HepG2 (cell line): ENCODE measurements at regions not wholly inside any gene's neighbourhood (a gene's known extent, or its start where the extent isn't known, plus 50 kb on each side); places are given as distances from the start of the nearest gene placed in this dataset.
A peak's percentile ranks its signal among the peaks of the same experiment; 100 is the strongest.

Experiments
- ASH2L ChIP-seq: fragments of 300-600, 200-600 bp; sonication (generic); IDR thresholded peaks from 2 replicates; pipeline ENCODE4 v1.7.0; 2017; ENCODE audit warnings: low read depth, mild to moderate bottlenecking, moderate library complexity, mixed read lengths, low read length; ENCODE audit not compliant: insufficient read length
- CBX5 ChIP-seq: sonication (generic); formaldehyde crosslinking; IDR thresholded peaks from 2 replicates; pipeline ENCODE4 v1.4.0; 2020; ENCODE audit warnings: missing genetic modification reagents, borderline replicate concordance
- CEBPG ChIP-seq: IDR thresholded peaks from 2 replicates; pipeline ENCODE4 v1.6.1; 2016
- JUND ChIP-seq: sonication (generic); formaldehyde crosslinking; IDR thresholded peaks from 2 replicates; pipeline ENCODE4 v1.8.0; 2022; ENCODE audit warnings: mild to moderate bottlenecking, missing genetic modification reagents
- KDM4B ChIP-seq: sonication (generic); formaldehyde crosslinking; IDR thresholded peaks from 2 replicates; pipeline ENCODE4 v1.4.0; 2020; ENCODE audit warnings: missing genetic modification reagents
- KLF9 ChIP-seq: IDR thresholded peaks from 2 replicates; pipeline ENCODE4 v1.6.1; 2016; ENCODE audit warnings: low read depth
- LCORL ChIP-seq, 2 experiments: fragments of 450-650 bp in 1 of 2; sonication (generic) in 1 of 2; formaldehyde crosslinking in 1 of 2; IDR thresholded peaks; 2 replicates each; pipeline versions ENCODE4 v1.5.0 to v1.6.1; 2017 to 2020; ENCODE audit warnings: antibody characterized with exemption in 1 of 2, missing genetic modification reagents in 1 of 2
- U2AF2 ChIP-seq: fragments of 200-400 bp; formaldehyde crosslinking; IDR thresholded peaks from 2 replicates; pipeline ENCODE4 v1.6.1; 2017; ENCODE audit warnings: low read depth, mild to moderate bottlenecking, low read length
- YEATS2 ChIP-seq: sonication (generic); formaldehyde crosslinking; IDR thresholded peaks from 2 replicates; pipeline ENCODE4 v1.4.0; 2020; ENCODE audit warnings: missing genetic modification reagents, borderline replicate concordance
- ZNF256 ChIP-seq: sonication (generic); formaldehyde crosslinking; conservative IDR thresholded peaks from 2 replicates; pipeline ENCODE4 v1.4.0; 2020; ENCODE audit warnings: missing genetic modification reagents
- ZNF430 ChIP-seq: sonication (generic); formaldehyde crosslinking; IDR thresholded peaks from 2 replicates; pipeline ENCODE4 v1.9.0; 2021; ENCODE audit warnings: mild to moderate bottlenecking, missing genetic modification reagents
- ZNF777 ChIP-seq: sonication (generic); formaldehyde crosslinking; IDR thresholded peaks from 2 replicates; pipeline ENCODE4 v1.4.0; 2020; ENCODE audit warnings: missing genetic modification reagents
- ZSCAN22 ChIP-seq: sonication (generic); formaldehyde crosslinking; IDR thresholded peaks from 2 replicates; pipeline ENCODE4 v1.4.0; 2020; ENCODE audit warnings: mild to moderate bottlenecking, missing genetic modification reagents
- TF ChIP-seq, protein P1 (sequence below): sonication (generic); formaldehyde crosslinking; IDR thresholded peaks from 2 replicates; pipeline ENCODE4 v1.5.0; 2020; ENCODE audit warnings: missing genetic modification reagents
- TF ChIP-seq, protein P2 (sequence below): sonication (generic); formaldehyde crosslinking; IDR thresholded peaks from 2 replicates; pipeline ENCODE4 v1.5.1; 2020; ENCODE audit warnings: mild to moderate bottlenecking, missing genetic modification reagents, moderate library complexity
- TF ChIP-seq, protein P3 (sequence below): sonication (generic); formaldehyde crosslinking; IDR thresholded peaks from 2 replicates; pipeline ENCODE4 v1.4.0; 2020; ENCODE audit warnings: missing genetic modification reagents, borderline replicate concordance
- TF ChIP-seq, protein P4 (sequence below): sonication (generic); formaldehyde crosslinking; IDR thresholded peaks from 2 replicates; pipeline ENCODE4 v1.8.0; 2022; ENCODE audit warnings: missing genetic modification reagents, mild to moderate bottlenecking, borderline replicate concordance
- TF ChIP-seq, protein P5 (sequence below): sonication (generic); formaldehyde crosslinking; IDR thresholded peaks from 2 replicates; pipeline ENCODE4 v1.4.0; 2020; ENCODE audit warnings: missing genetic modification reagents, borderline replicate concordance
- TF ChIP-seq, protein P6 (sequence below): sonication (generic); formaldehyde crosslinking; IDR thresholded peaks from 2 replicates; pipeline ENCODE4 v1.4.0; 2020; ENCODE audit warnings: mild to moderate bottlenecking, missing genetic modification reagents

DNA sequence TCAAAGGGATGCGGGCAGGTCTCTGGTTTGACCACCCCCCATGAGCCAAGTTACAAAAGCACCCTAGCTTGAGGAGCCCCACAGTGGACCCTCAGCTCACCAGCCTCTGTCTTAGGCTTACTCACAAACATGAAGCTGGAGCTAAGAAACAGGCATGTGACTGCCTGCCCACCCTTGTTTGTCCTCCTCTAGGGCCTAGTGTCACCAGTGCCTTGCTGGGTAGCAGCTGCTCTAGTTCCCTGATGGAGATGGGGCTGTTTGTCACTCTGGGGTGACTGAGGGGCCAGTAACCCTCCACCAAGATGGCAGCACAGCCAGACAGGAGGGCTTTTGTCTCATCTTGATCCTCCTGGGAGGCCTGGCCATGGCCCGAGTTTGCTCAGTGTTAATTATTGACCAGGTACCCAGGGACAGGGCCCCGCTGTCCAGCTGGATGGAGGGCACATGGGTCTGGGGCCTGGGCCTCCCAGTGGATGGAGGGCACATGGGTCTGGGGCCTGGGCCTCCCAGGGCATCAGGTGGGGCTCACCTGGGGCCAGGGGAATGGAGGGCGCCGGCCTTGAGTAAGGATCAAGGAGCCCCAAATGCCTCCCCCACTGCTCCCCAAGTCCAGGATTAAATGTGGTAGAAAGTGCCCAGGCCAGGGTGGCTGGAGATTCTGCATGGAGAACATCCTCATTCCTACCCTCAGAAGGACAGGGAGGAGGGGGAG, 185.9 kb upstream of the HAAO start (continued):
- TF ChIP-seq, protein P1, sequence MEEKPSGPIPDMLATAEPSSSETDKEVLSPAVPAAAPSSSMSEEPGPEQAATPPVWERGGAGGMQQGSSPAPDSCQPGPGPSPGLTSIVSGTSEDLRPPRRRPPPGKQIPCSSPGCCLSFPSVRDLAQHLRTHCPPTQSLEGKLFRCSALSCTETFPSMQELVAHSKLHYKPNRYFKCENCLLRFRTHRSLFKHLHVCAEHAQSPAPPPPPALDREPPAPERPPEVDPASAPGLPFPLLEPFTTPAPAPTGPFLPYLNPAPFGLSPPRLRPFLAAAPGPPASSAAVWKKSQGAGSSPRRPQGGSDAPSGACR = peak; percentile 97
- no peak for TF ChIP-seq U2AF2
- TF ChIP-seq, protein P2, sequence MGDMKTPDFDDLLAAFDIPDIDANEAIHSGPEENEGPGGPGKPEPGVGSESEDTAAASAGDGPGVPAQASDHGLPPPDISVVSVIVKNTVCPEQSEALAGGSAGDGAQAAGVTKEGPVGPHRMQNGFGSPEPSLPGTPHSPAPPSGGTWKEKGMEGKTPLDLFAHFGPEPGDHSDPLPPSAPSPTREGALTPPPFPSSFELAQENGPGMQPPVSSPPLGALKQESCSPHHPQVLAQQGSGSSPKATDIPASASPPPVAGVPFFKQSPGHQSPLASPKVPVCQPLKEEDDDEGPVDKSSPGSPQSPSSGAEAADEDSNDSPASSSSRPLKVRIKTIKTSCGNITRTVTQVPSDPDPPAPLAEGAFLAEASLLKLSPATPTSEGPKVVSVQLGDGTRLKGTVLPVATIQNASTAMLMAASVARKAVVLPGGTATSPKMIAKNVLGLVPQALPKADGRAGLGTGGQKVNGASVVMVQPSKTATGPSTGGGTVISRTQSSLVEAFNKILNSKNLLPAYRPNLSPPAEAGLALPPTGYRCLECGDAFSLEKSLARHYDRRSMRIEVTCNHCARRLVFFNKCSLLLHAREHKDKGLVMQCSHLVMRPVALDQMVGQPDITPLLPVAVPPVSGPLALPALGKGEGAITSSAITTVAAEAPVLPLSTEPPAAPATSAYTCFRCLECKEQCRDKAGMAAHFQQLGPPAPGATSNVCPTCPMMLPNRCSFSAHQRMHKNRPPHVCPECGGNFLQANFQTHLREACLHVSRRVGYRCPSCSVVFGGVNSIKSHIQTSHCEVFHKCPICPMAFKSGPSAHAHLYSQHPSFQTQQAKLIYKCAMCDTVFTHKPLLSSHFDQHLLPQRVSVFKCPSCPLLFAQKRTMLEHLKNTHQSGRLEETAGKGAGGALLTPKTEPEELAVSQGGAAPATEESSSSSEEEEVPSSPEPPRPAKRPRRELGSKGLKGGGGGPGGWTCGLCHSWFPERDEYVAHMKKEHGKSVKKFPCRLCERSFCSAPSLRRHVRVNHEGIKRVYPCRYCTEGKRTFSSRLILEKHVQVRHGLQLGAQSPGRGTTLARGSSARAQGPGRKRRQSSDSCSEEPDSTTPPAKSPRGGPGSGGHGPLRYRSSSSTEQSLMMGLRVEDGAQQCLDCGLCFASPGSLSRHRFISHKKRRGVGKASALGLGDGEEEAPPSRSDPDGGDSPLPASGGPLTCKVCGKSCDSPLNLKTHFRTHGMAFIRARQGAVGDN (CRISPR knock-in tag) = peak; percentile 99
- peak; percentile 58; the same call in 1 of the 2 replicates for TF ChIP-seq CEBPG
- no peak for TF ChIP-seq LCORL (IDR thresholded peaks at IDR 0.05)
- peak; percentile 98 for TF ChIP-seq LCORL (CRISPR knock-in tag; IDR thresholded peaks at IDR 0.05)
- peak; percentile 77 for TF ChIP-seq ZNF777 (CRISPR knock-in tag)
- TF ChIP-seq YEATS2 (CRISPR knock-in tag) = peak; percentile 77; the same call in 1 of the 2 replicates
- no peak for TF ChIP-seq KLF9 (CRISPR knock-in tag)
- TF ChIP-seq, protein P3, sequence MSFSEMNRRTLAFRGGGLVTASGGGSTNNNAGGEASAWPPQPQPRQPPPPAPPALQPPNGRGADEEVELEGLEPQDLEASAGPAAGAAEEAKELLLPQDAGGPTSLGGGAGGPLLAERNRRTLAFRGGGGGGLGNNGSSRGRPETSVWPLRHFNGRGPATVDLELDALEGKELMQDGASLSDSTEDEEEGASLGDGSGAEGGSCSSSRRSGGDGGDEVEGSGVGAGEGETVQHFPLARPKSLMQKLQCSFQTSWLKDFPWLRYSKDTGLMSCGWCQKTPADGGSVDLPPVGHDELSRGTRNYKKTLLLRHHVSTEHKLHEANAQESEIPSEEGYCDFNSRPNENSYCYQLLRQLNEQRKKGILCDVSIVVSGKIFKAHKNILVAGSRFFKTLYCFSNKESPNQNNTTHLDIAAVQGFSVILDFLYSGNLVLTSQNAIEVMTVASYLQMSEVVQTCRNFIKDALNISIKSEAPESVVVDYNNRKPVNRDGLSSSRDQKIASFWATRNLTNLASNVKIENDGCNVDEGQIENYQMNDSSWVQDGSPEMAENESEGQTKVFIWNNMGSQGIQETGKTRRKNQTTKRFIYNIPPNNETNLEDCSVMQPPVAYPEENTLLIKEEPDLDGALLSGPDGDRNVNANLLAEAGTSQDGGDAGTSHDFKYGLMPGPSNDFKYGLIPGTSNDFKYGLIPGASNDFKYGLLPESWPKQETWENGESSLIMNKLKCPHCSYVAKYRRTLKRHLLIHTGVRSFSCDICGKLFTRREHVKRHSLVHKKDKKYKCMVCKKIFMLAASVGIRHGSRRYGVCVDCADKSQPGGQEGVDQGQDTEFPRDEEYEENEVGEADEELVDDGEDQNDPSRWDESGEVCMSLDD (CRISPR knock-in tag) = peak; percentile 98
- TF ChIP-seq, protein P4, sequence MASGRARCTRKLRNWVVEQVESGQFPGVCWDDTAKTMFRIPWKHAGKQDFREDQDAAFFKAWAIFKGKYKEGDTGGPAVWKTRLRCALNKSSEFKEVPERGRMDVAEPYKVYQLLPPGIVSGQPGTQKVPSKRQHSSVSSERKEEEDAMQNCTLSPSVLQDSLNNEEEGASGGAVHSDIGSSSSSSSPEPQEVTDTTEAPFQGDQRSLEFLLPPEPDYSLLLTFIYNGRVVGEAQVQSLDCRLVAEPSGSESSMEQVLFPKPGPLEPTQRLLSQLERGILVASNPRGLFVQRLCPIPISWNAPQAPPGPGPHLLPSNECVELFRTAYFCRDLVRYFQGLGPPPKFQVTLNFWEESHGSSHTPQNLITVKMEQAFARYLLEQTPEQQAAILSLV = peak; percentile 88; the same call in 1 of the 2 replicates
- no peak for TF ChIP-seq ZNF256
- TF ChIP-seq, protein P5, sequence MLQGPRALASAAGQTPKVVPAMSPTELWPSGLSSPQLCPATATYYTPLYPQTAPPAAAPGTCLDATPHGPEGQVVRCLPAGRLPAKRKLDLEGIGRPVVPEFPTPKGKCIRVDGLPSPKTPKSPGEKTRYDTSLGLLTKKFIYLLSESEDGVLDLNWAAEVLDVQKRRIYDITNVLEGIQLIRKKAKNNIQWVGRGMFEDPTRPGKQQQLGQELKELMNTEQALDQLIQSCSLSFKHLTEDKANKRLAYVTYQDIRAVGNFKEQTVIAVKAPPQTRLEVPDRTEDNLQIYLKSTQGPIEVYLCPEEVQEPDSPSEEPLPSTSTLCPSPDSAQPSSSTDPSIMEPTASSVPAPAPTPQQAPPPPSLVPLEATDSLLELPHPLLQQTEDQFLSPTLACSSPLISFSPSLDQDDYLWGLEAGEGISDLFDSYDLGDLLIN (CRISPR knock-in tag) = no peak
- TF ChIP-seq CBX5 (CRISPR knock-in tag) = peak; percentile 92
- peak; percentile 83 for TF ChIP-seq JUND (CRISPR knock-in tag)
- TF ChIP-seq KDM4B = 0 out of 2 replicates have a peak, but pooled peaks have one; percentile 45
- TF ChIP-seq, protein P6, sequence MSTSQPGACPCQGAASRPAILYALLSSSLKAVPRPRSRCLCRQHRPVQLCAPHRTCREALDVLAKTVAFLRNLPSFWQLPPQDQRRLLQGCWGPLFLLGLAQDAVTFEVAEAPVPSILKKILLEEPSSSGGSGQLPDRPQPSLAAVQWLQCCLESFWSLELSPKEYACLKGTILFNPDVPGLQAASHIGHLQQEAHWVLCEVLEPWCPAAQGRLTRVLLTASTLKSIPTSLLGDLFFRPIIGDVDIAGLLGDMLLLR (CRISPR knock-in tag) = no peak
- no peak; the same call in 1 of the 2 replicates for TF ChIP-seq ZSCAN22 (CRISPR knock-in tag)
- TF ChIP-seq ASH2L = peak; percentile 65
- peak; percentile 89 for TF ChIP-seq ZNF430 (CRISPR knock-in tag)
